ENCODE measurements at regions not wholly inside any gene's neighbourhood (a gene's known extent, or its start where the extent isn't known, plus 50 kb on each side); places are given as distances from the start of the nearest gene placed in this dataset.

DNA sequence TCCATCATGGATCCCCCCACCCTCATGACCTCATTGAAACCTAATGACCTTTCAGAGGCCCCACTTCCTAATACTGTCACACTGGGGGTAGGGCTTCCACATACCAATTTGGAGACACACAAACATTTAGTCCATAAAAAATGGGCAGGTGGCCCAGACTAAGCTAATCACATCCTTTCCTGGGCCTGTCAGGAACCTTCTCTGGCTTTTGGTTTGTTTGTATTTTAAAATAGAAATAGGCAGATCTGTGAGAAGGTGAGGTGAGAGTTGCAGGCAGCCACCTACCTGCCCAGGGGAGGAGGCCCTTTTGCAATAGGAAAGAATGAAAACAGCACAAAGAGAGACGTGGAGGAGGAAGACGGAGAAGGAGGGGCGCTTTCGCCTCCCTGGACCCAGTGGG is 90.2 kb upstream of the BOD1 start:
- no peaks in the 10 kb centered on the region for H3K9me3 ChIP-seq (ENCODE audit: control insufficient read depth in 4 of 4, low read length in 3 of 4)
- no peak overlapping the region for H3K9ac ChIP-seq (ENCODE audit: low read depth in 1 of 2, low read length in 2 of 2)
- no peak for TF ChIP-seq ATF3 (IDR thresholded peaks at IDR 0.05)
- no peak for TF ChIP-seq FOXA1 (IDR thresholded peaks at IDR 0.05)
- no peak for TF ChIP-seq HNF4A (conservative IDR thresholded peaks at IDR 0.05)
- TF ChIP-seq JUND (IDR thresholded peaks at IDR 0.05): no peak
- no peak for TF ChIP-seq HNF4G (IDR thresholded peaks at IDR 0.05)
- TF ChIP-seq, protein P1, sequence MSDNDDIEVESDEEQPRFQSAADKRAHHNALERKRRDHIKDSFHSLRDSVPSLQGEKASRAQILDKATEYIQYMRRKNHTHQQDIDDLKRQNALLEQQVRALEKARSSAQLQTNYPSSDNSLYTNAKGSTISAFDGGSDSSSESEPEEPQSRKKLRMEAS (IDR thresholded peaks at IDR 0.05): no peak
- no peak for TF ChIP-seq CTCF (IDR thresholded peaks at IDR 0.05; ENCODE audit: low read depth, low read length, missing input control)
- no peak for TF ChIP-seq GABPA (IDR thresholded peaks at IDR 0.05 in 1 of 2, conservative IDR thresholded peaks at IDR 0.05 in 1 of 2)
- TF ChIP-seq FOXA2 (IDR thresholded peaks at IDR 0.05): no peak
- TF ChIP-seq TAF1 (conservative IDR thresholded peaks at IDR 0.05): no peak
- TF ChIP-seq EGR1 (IDR thresholded peaks at IDR 0.05; ENCODE audit: low read depth in 2 of 2): no peak
- no peak for TF ChIP-seq RXRA (IDR thresholded peaks at IDR 0.05)
- no peak for TF ChIP-seq NR2F2 (IDR thresholded peaks at IDR 0.05)
- TF ChIP-seq RAD21 (IDR thresholded peaks at IDR 0.05): no peak
- TF ChIP-seq YY1 (IDR thresholded peaks at IDR 0.05): no peak
- TF ChIP-seq SP1 (IDR thresholded peaks at IDR 0.05): no peak
- TF ChIP-seq, protein P2, sequence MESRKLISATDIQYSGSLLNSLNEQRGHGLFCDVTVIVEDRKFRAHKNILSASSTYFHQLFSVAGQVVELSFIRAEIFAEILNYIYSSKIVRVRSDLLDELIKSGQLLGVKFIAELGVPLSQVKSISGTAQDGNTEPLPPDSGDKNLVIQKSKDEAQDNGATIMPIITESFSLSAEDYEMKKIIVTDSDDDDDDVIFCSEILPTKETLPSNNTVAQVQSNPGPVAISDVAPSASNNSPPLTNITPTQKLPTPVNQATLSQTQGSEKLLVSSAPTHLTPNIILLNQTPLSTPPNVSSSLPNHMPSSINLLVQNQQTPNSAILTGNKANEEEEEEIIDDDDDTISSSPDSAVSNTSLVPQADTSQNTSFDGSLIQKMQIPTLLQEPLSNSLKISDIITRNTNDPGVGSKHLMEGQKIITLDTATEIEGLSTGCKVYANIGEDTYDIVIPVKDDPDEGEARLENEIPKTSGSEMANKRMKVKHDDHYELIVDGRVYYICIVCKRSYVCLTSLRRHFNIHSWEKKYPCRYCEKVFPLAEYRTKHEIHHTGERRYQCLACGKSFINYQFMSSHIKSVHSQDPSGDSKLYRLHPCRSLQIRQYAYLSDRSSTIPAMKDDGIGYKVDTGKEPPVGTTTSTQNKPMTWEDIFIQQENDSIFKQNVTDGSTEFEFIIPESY (IDR thresholded peaks at IDR 0.05): no peak
- H3K36me3 ChIP-seq (ENCODE audit: control insufficient read depth in 4 of 4, insufficient read depth in 3 of 4, low read depth in 1 of 4, low read length in 3 of 4): no peaks in the 10 kb centered on the region
- H3K27me3 ChIP-seq (ENCODE audit: control insufficient read depth in 4 of 4, insufficient read depth in 4 of 4, low read length in 3 of 4): no peaks in the 10 kb centered on the region
- no peaks in the 10 kb centered on the region for H3K4me1 ChIP-seq (ENCODE audit: control insufficient read depth in 4 of 4, insufficient read depth in 4 of 4, low read length in 3 of 4)
- no peak overlapping the region for H3K4me3 ChIP-seq (ENCODE audit: low read depth in 1 of 3, low read length in 3 of 3)
- no peak overlapping the region for H3K27ac ChIP-seq (ENCODE audit: low read depth in 1 of 2, low read length in 2 of 2)
- 82% methylated on average over 4 of the region's 4 CpGs for WGBS
- no peak for DNase-seq (ENCODE audit: low spot score)

DNA sequence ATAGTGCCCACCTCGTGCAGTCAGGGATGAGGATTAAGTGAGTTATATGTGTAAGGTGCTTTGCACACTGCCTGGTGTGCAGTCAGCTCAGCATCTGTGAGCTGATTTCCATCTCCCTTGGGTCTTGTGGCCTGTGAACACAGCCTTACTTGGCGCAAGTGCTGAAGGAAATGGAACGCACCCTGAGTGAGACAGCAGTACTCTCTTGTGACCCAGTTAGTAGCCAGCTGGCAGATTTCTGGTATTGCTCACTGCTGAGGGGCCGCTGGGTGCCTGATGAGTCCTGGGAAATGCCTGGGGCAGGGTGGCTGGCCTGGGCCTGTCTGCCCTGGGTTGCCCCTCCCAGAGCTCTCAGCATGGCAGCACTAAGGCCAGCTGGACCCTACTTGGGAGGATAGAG is 90.9 kb upstream of the BOD1 start:
- no peaks in the 10 kb centered on the region for H3K4me1 ChIP-seq (ENCODE audit: control insufficient read depth in 4 of 4, insufficient read depth in 4 of 4, low read length in 3 of 4)
- no peak overlapping the region for H3K27ac ChIP-seq (ENCODE audit: low read depth in 1 of 2, low read length in 2 of 2)
- H3K9ac ChIP-seq (ENCODE audit: low read depth in 1 of 2, low read length in 2 of 2): no peak overlapping the region
- no peak for TF ChIP-seq EGR1 (IDR thresholded peaks at IDR 0.05; ENCODE audit: low read depth in 2 of 2)
- no peak for TF ChIP-seq GABPA (IDR thresholded peaks at IDR 0.05 in 1 of 2, conservative IDR thresholded peaks at IDR 0.05 in 1 of 2)
- no peak for TF ChIP-seq CTCF (IDR thresholded peaks at IDR 0.05; ENCODE audit: low read depth, low read length, missing input control)
- no peak for TF ChIP-seq YY1 (IDR thresholded peaks at IDR 0.05)
- TF ChIP-seq NR2F2 (IDR thresholded peaks at IDR 0.05): no peak
- no peak for TF ChIP-seq ATF3 (IDR thresholded peaks at IDR 0.05)
- no peak for TF ChIP-seq TAF1 (conservative IDR thresholded peaks at IDR 0.05)
- no peak for TF ChIP-seq FOXA2 (IDR thresholded peaks at IDR 0.05)
- no peak for TF ChIP-seq REST (IDR thresholded peaks at IDR 0.05)
- H3K9me3 ChIP-seq (ENCODE audit: control insufficient read depth in 4 of 4, low read length in 3 of 4): no peaks in the 10 kb centered on the region
- H3K4me3 ChIP-seq (ENCODE audit: low read depth in 1 of 3, low read length in 3 of 3): no peak overlapping the region
- 91% methylated on average over 4 of the region's 4 CpGs for WGBS
- H3K36me3 ChIP-seq (ENCODE audit: control insufficient read depth in 4 of 4, insufficient read depth in 3 of 4, low read depth in 1 of 4, low read length in 3 of 4): no peaks in the 10 kb centered on the region
- no peak for DNase-seq (ENCODE audit: low spot score)
- H3K27me3 ChIP-seq (ENCODE audit: control insufficient read depth in 4 of 4, insufficient read depth in 4 of 4, low read length in 3 of 4): no peaks in the 10 kb centered on the region

Measured in liver (tissue), 8 donors.